K562 (cell line): ENCODE measurements at regions not wholly inside any gene's neighbourhood (a gene's known extent, or its start where the extent isn't known, plus 50 kb on each side); places are given as distances from the start of the nearest gene placed in this dataset.

Source experiments
- ATAC-seq: fragments of 200-7000 bp; cut with Tn5 transposase; 3 replicates; pipeline ENCODE4 v1.9.1; 2020; ENCODE audit warnings: moderate library complexity
- BruUV-seq: library from RNA; stranded (reverse); fragments of 400-500 nt; replicated peaks from 2 replicates; lab custom pipeline; 2021; lab: Mats Ljungman, UMichigan
- CTCF ChIA-PET: fragments of 300-600 bp; formaldehyde crosslinking; extraction: SDS; loops from one replicate; lab custom pipeline; 2021; ENCODE audit warnings: low intra/inter-chr PET ratio; lab: Yijun Ruan, JAX
- POLR2A ChIA-PET: fragments of 300-600, 350-650 bp; sonication (Branson Sonifier 250); formaldehyde crosslinking; extraction: SDS; loops from one replicate; lab custom pipeline; 2021; ENCODE audit warnings: antibody characterized with exemption, inconsistent platforms; lab: Yijun Ruan, JAX
- DNase-seq, 4 experiments: peaks; one replicate each; pipeline versions ENCODE4 v3.0.0 to v3.0.0-alpha.2; 2011 to 2018; ENCODE audit warnings: low spot score in 3 of 4, mixed read lengths in 3 of 4; ENCODE audit errors: extremely low read depth in 1 of 4
- FAIRE-seq: peaks from 2 replicates; lab custom pipeline; 2011; peaks lifted over from hg19 to GRCh38; lab: Jason Lieb, UNC
- H2AFZ ChIP-seq: 2 replicates; pipeline ENCODE4 v1.6.0; 2011; ENCODE audit warnings: low read depth, low read length, control low read depth, inconsistent platforms
- H3K27ac ChIP-seq: fragments of 200-600 bp; 3 replicates; pipeline ENCODE4 v1.8.0; 2011; ENCODE audit warnings: low read depth, mild to moderate bottlenecking, control low read depth, inconsistent platforms, low read length, moderate library complexity, mixed read lengths; ENCODE audit errors: extremely low read depth
- H3K27me3 ChIP-seq, 2 experiments: fragments of 300-600 bp in 1 of 2; 2 replicates in 1 of 2; 3 replicates in 1 of 2; pipeline versions ENCODE4 v1.6.0 to v1.8.0; 2011; ENCODE audit warnings: inconsistent platforms in 2 of 2, low read length in 2 of 2, mild to moderate bottlenecking in 1 of 2, mixed read lengths in 1 of 2, moderate library complexity in 1 of 2; ENCODE audit not compliant: control insufficient read depth in 2 of 2, insufficient read depth in 2 of 2
- H3K36me3 ChIP-seq: fragments of 300-600 bp; 3 replicates; pipeline ENCODE4 v1.8.0; 2011; ENCODE audit warnings: mild to moderate bottlenecking, low read length, inconsistent platforms; ENCODE audit not compliant: control insufficient read depth, insufficient read depth
- H3K4me1 ChIP-seq, 2 experiments: fragments of 200-600 bp in 1 of 2; replicated peaks in 1 of 2; 2 replicates in 1 of 2; 3 replicates in 1 of 2; pipeline versions ENCODE4 v1.5.1 to v1.8.0; 2011; ENCODE audit warnings: inconsistent platforms in 2 of 2, low read length in 2 of 2, mild to moderate bottlenecking in 1 of 2, mixed read lengths in 1 of 2, moderate library complexity in 1 of 2; ENCODE audit not compliant: control insufficient read depth in 2 of 2, insufficient read depth in 2 of 2
- H3K4me2 ChIP-seq: 2 replicates; pipeline ENCODE4 v1.6.1; 2011; ENCODE audit warnings: low read length, control low read depth, inconsistent platforms, mixed read lengths; ENCODE audit not compliant: insufficient read depth
- H3K4me3 ChIP-seq: fragments of 200-600 bp; sonication (generic), shearing (Covaris generic); 2 replicates; pipeline ENCODE4 v1.5.1; 2016; ENCODE audit warnings: control low read depth, inconsistent platforms
- H3K79me2 ChIP-seq: fragments of 200-600 bp; 3 replicates; pipeline ENCODE4 v1.8.0; 2011; ENCODE audit warnings: low read length, inconsistent platforms; ENCODE audit not compliant: control insufficient read depth, insufficient read depth
- H3K9ac ChIP-seq, 2 experiments: 2 replicates each; pipeline versions ENCODE4 v1.6.0 to v1.6.1; 2011; ENCODE audit warnings: low read depth in 2 of 2, low read length in 2 of 2, control low read depth in 1 of 2, inconsistent platforms in 1 of 2, mild to moderate bottlenecking in 1 of 2, mixed read lengths in 1 of 2; ENCODE audit not compliant: insufficient read depth in 1 of 2
- H3K9me1 ChIP-seq: one replicate; pipeline ENCODE4 v1.6.0; 2011; ENCODE audit warnings: inconsistent platforms, mild to moderate bottlenecking, low read length, moderate library complexity; ENCODE audit not compliant: control insufficient read depth, insufficient read depth
- H3K9me3 ChIP-seq: replicated peaks from 2 replicates; pipeline ENCODE4 v1.5.1; 2011; ENCODE audit warnings: low read depth, low read length, inconsistent platforms; ENCODE audit not compliant: control insufficient read depth, insufficient read depth
- H4K20me1 ChIP-seq: replicated peaks from 2 replicates; pipeline ENCODE4 v1.6.1; 2011; ENCODE audit warnings: low read length, inconsistent platforms, mixed read lengths; ENCODE audit not compliant: control insufficient read depth, insufficient read depth
- FOXK2 ChIP-seq, 2 experiments: fragments of 450-650 bp; IDR thresholded peaks in 1 of 2; conservative IDR thresholded peaks in 1 of 2; 2 replicates each; pipeline ENCODE4 v1.6.1; 2016; ENCODE audit warnings: low read depth in 2 of 2, mild to moderate bottlenecking in 1 of 2
- KLF10 ChIP-seq: fragments of 250-450 bp; sonication (Bioruptor Pico); IDR thresholded peaks from 2 replicates; pipeline ENCODE4 v1.6.1; 2021; ENCODE audit warnings: matching md5 sums
- MTA1 ChIP-seq: fragments of 450-650 bp; IDR thresholded peaks from 2 replicates; pipeline ENCODE4 v1.6.1; 2017; ENCODE audit warnings: borderline replicate concordance
- POLR3G ChIP-seq: IDR thresholded peaks from 2 replicates; pipeline ENCODE4 v1.6.1; 2011; ENCODE audit not compliant: insufficient read length, insufficient replicate concordance; ENCODE audit errors: extremely low read depth
- WGBS: fragments of 100-300 bp; shearing (Covaris generic); methylation state at CpG from one replicate; pipeline ENCODE4 v1.1.6; 2016; ENCODE audit warnings: low coverage, mixed read lengths; ENCODE audit not compliant: insufficient coverage; ENCODE audit errors: missing lambda C conversion rate; 5-methylcytosine and 5-hydroxymethylcytosine counted together
- in situ Hi-C: fragments of 300-500 bp; cut with MboI; formaldehyde crosslinking; loops from 4 replicates; pipeline ENCODE4 v1.15.0; 2018; ENCODE audit warnings: inconsistent platforms, mixed read lengths
- intact Hi-C: fragments of 100-400 bp; cut with micrococcal nuclease; formaldehyde crosslinking; loops from 2 replicates; pipeline ENCODE4 v1.14.2; 2022
- TF ChIP-seq, protein P1 (sequence below): fragments of 250-450 bp; sonication (Bioruptor Pico); IDR thresholded peaks from 2 replicates; pipeline ENCODE4 v1.4.0; 2020
- TF ChIP-seq, protein P2 (sequence below): sonication (generic); formaldehyde crosslinking; IDR thresholded peaks from 2 replicates; pipeline ENCODE4 v1.9.0; 2022; ENCODE audit warnings: mild to moderate bottlenecking, missing genetic modification reagents

DNA sequence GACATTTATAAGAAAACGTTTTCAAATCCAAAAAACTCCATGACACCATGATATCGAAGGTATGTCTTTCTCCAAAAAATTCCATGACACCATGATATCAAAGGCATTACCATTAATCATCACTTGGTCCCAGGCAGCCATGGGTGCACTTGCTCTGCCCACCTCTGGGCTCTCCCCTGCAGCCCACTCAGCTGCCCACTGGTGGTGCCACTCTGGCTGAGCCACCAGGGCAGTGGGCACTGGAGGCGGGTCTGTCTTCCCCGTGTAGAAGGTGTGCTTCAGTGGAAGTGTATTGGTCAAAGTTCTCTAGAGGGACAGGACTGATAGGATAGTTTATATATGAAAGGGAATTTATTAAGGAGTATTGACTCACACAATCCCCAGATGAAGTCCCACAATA, 240.4 kb downstream of the KLF6 start (continued):
- no peak for TF ChIP-seq FOXK2 (conservative IDR thresholded peaks at IDR 0.05 in 1 of 2, IDR thresholded peaks at IDR 0.05 in 1 of 2; ENCODE audit: low read depth in 2 of 2)
- no peak for TF ChIP-seq KLF10 (CRISPR knock-in tag)
- TF ChIP-seq POLR3G = no peak
- TF ChIP-seq, protein P1, sequence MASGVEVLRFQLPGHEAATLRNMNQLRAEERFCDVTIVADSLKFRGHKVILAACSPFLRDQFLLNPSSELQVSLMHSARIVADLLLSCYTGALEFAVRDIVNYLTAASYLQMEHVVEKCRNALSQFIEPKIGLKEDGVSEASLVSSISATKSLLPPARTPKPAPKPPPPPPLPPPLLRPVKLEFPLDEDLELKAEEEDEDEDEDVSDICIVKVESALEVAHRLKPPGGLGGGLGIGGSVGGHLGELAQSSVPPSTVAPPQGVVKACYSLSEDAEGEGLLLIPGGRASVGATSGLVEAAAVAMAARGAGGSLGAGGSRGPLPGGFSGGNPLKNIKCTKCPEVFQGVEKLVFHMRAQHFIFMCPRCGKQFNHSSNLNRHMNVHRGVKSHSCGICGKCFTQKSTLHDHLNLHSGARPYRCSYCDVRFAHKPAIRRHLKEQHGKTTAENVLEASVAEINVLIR (CRISPR knock-in tag) = no peak

DNA sequence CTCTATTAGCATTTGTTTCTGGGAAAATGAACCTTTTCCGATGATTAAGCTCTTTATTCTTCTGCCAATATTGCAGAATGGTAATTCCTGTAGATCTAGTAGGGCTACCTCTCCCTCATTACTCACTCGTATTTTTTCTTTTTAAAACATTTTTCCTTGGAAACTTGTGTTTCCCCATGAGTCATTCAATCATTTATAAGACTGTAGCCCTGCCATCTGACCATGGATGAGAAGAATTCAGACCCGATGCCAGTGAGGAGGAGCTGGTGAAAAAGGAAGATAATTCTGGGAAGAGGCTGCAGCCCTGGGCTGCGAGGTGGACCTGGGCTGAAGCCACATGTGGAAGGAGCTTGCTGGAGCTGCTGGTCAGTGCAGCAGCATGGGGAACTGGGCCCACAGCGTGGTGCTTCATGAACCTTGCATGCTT, 242.8 kb downstream of the KLF6 start:
- Histone ChIP-seq H3K79me2 (no peaks in the 10 kb centered on the region), H3K27ac (no peak overlapping the region), H3K9me1 (no peaks in the 10 kb centered on the region), H3K9me3 (no peaks in the 10 kb centered on the region), H4K20me1 (no peaks in the 10 kb centered on the region), H3K4me3 (no peak overlapping the region), H3K36me3 (no peaks in the 10 kb centered on the region), H3K27me3 (peaks cover 0 to 12% of the 10 kb centered on the region in 2 experiments; a peak in 2 of 5 replicates), H2AFZ (no peak overlapping the region), H3K4me2 (no peak overlapping the region), H3K4me1 (peaks cover 3 to 5% of the 10 kb centered on the region in 2 experiments; a peak in 4 of 5 replicates), H3K9ac (no peak overlapping the region)
- WGBS = 11% methylated on average over 5 of the region's 5 CpGs
- DNase-seq = no peak
- CTCF ChIA-PET = no interaction called here
- FAIRE-seq = no peak
- in situ Hi-C loops (no loop called here), intact Hi-C loops (no loop called here)
- no peak for TF ChIP-seq MTA1
- TF ChIP-seq, protein P2, sequence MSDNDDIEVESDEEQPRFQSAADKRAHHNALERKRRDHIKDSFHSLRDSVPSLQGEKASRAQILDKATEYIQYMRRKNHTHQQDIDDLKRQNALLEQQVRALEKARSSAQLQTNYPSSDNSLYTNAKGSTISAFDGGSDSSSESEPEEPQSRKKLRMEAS (CRISPR knock-in tag) = peak; percentile 50
- no peak for ATAC-seq
- POLR2A ChIA-PET = no interaction called here
- no TSS peak for BruUV-seq
